HG02840 (cell line): ENCODE measurements at regions not wholly inside any gene's neighbourhood (a gene's known extent, or its start where the extent isn't known, plus 50 kb on each side); places are given as distances from the start of the nearest gene placed in this dataset.

Experiments used
- ATAC-seq: cut with Tn5 transposase; IDR thresholded peaks from one replicate; pipeline ENCODE4 v1.9.1; 2021; ENCODE audit warnings: mild to moderate bottlenecking, moderate library complexity, moderate number of reproducible peaks; ENCODE audit not compliant: unreplicated experiment, low FRiP score

GRCh38 chr3:56903231-56903782 lies 101.6 kb upstream of the ARHGEF3 start:
- no peak for ATAC-seq

GRCh38 chr3:56902468-56903160 lies 100.9 kb upstream of the ARHGEF3 start:
- no peak for ATAC-seq

GRCh38 chr3:56900801-56901200 lies 99.1 kb upstream of the ARHGEF3 start:
- no peak for ATAC-seq

- no peak for ATAC-seq
Measured at GRCh38 chr3:56899851-56900250, 98.1 kb upstream of the ARHGEF3 start.

- ATAC-seq: no peak
Measured at GRCh38 chr3:56899078-56899477, 97.3 kb upstream of the ARHGEF3 start.

- no peak for ATAC-seq
Measured at GRCh38 chr3:56896357-56896756, 94.6 kb upstream of the ARHGEF3 start.

- no peak for ATAC-seq
Measured at GRCh38 chr3:56894881-56895431, 93.2 kb upstream of the ARHGEF3 start.

- ATAC-seq: no peak
Measured at GRCh38 chr3:56890448-56891091, 88.8 kb upstream of the ARHGEF3 start.

GRCh38 chr3:56889131-56889530 lies 87.4 kb upstream of the ARHGEF3 start:
- ATAC-seq: no peak

GRCh38 chr3:56887402-56888025 lies 85.8 kb upstream of the ARHGEF3 start:
- no peak for ATAC-seq

GRCh38 chr3:56886314-56886713 lies 84.6 kb upstream of the ARHGEF3 start:
- no peak for ATAC-seq

GRCh38 chr3:56885879-56886278 lies 84.1 kb upstream of the ARHGEF3 start:
- ATAC-seq: no peak

GRCh38 chr3:56885453-56885852 lies 83.7 kb upstream of the ARHGEF3 start:
- ATAC-seq: no peak

GRCh38 chr3:56884387-56884786 lies 82.6 kb upstream of the ARHGEF3 start:
- no peak for ATAC-seq

GRCh38 chr3:56883828-56884227 lies 82.1 kb upstream of the ARHGEF3 start:
- no peak for ATAC-seq

- no peak for ATAC-seq
Measured at GRCh38 chr3:56882896-56883295, 81.1 kb upstream of the ARHGEF3 start.

- ATAC-seq: no peak
Measured at GRCh38 chr3:56881841-56882240, 80.1 kb upstream of the ARHGEF3 start.

- ATAC-seq: no peak
Measured at GRCh38 chr3:56880720-56881575, 79.2 kb upstream of the ARHGEF3 start.

GRCh38 chr3:56879436-56880215 lies 77.9 kb upstream of the ARHGEF3 start:
- ATAC-seq: no peak

- ATAC-seq: no peak
Measured at GRCh38 chr3:56878074-56878473, 76.3 kb upstream of the ARHGEF3 start.
